ENCODE measurements at regions not wholly inside any gene's neighbourhood (a gene's known extent, or its start where the extent isn't known, plus 50 kb on each side); places are given as distances from the start of the nearest gene placed in this dataset.

- no peak for ATAC-seq
- Histone ChIP-seq H3K9me3 (no peaks in the 10 kb centered on the region), H3K4me1 (ENCODE audit: low read depth) (no peaks in the 10 kb centered on the region), H3K36me3 (ENCODE audit: low read depth) (no peaks in the 10 kb centered on the region), H3K4me3 (no peak overlapping the region)
- no peak for TF ChIP-seq CTCF (IDR thresholded peaks at IDR 0.05)
- DNase-seq: no peak
- intact Hi-C loops (cut with DNase I, micrococcal nuclease): no loop called here
Observed at GRCh38 chr5:125152044-125152443, 405.6 kb upstream of the ZNF608 start.

- H3K36me3 ChIP-seq (ENCODE audit: low read depth): no peaks in the 10 kb centered on the region
- no peak overlapping the region for H3K4me3 ChIP-seq
- ATAC-seq (no peak), DNase-seq (no peak)
- no peaks in the 10 kb centered on the region for H3K9me3 ChIP-seq
- no peak for TF ChIP-seq CTCF (IDR thresholded peaks at IDR 0.05)
- no peaks in the 10 kb centered on the region for H3K4me1 ChIP-seq (ENCODE audit: low read depth)
- intact Hi-C loops (cut with DNase I, micrococcal nuclease): no loop called here
Observed at GRCh38 chr5:125152461-125153189, 406.2 kb upstream of the ZNF608 start.

GRCh38 chr5:125153231-125153630 is 406.8 kb upstream of the ZNF608 start:
- Histone ChIP-seq H3K36me3 (ENCODE audit: low read depth) (no peaks in the 10 kb centered on the region), H3K4me1 (ENCODE audit: low read depth) (no peaks in the 10 kb centered on the region), H3K9me3 (no peaks in the 10 kb centered on the region), H3K4me3 (no peak overlapping the region)
- TF ChIP-seq CTCF (IDR thresholded peaks at IDR 0.05): no peak
- ATAC-seq: no peak
- no peak for DNase-seq
- intact Hi-C loops (cut with DNase I, micrococcal nuclease): no loop called here

- Histone ChIP-seq H3K9me3 (no peaks in the 10 kb centered on the region), H3K4me3 (no peak overlapping the region), H3K36me3 (ENCODE audit: low read depth) (no peaks in the 10 kb centered on the region), H3K4me1 (ENCODE audit: low read depth) (no peaks in the 10 kb centered on the region)
- TF ChIP-seq CTCF (IDR thresholded peaks at IDR 0.05): no peak
- no peak for DNase-seq
- intact Hi-C loops (cut with DNase I, micrococcal nuclease): no loop called here
- ATAC-seq: no peak
Observed at GRCh38 chr5:125154301-125155110, 408.1 kb upstream of the ZNF608 start.

GRCh38 chr5:125160787-125161502 is 414.5 kb upstream of the ZNF608 start:
- ATAC-seq (no peak), DNase-seq (no peak)
- Histone ChIP-seq H3K4me3 (no peak overlapping the region), H3K9me3 (peaks cover 9% of the 10 kb centered on the region), H3K4me1 (ENCODE audit: low read depth) (no peaks in the 10 kb centered on the region), H3K36me3 (ENCODE audit: low read depth) (no peaks in the 10 kb centered on the region)
- TF ChIP-seq CTCF (IDR thresholded peaks at IDR 0.05): no peak
- intact Hi-C loops (cut with DNase I, micrococcal nuclease): no loop called here

Data from mucosa of descending colon (tissue), 3 donors.